CD4-positive, alpha-beta T cell (primary cell): ENCODE measurements at regions not wholly inside any gene's neighbourhood (a gene's known extent, or its start where the extent isn't known, plus 50 kb on each side); places are given as distances from the start of the nearest gene placed in this dataset.

ENCODE experiments used
- ATAC-seq: fragments of 200-7000 bp; cut with Tn5 transposase; one replicate; pipeline ENCODE4 v1.10.0; 2022; ENCODE audit warnings: mild to moderate bottlenecking; ENCODE audit not compliant: poor library complexity
- CTCF ChIA-PET: fragments of 350-600 bp; sonication (Branson Sonifier 250); formaldehyde crosslinking; loops from one replicate; lab custom pipeline; 2021; ENCODE audit warnings: antibody characterized with exemption, inconsistent platforms; lab: Charles Lee
- POLR2A ChIA-PET: fragments of 350-600 bp; sonication (Branson Sonifier 250); formaldehyde crosslinking; loops from one replicate; lab custom pipeline; 2021; ENCODE audit warnings: antibody characterized with exemption, inconsistent platforms; lab: Charles Lee
- DNase-seq, 14 experiments: peaks; one replicate each; pipeline ENCODE4 v3.0.0-alpha.2; 2013 to 2020; ENCODE audit warnings: mixed read lengths in 2 of 14
- H3K27ac ChIP-seq, 2 donors: one replicate each; pipeline versions ENCODE4 v1.5.1 to v1.7.0; 2013; ENCODE audit warnings: low read length in 2 of 2, low read depth in 1 of 2, mild to moderate bottlenecking in 1 of 2
- H3K27me3 ChIP-seq, 2 experiments: 1 replicate in 1 of 2; 2 replicates in 1 of 2; pipeline versions ENCODE4 v1.6.1 to v1.7.0; 2013; ENCODE audit warnings: low read length in 2 of 2, control low read depth in 1 of 2, mild to moderate bottlenecking in 1 of 2, moderate library complexity in 1 of 2; ENCODE audit not compliant: insufficient read depth in 2 of 2, control insufficient read depth in 1 of 2
- H3K36me3 ChIP-seq: one replicate; pipeline ENCODE4 v1.6.1; 2013; ENCODE audit warnings: low read length, control low read depth; ENCODE audit not compliant: insufficient read depth
- H3K4me1 ChIP-seq: one replicate; pipeline ENCODE4 v1.6.1; 2013; ENCODE audit warnings: low read length, control low read depth; ENCODE audit not compliant: insufficient read depth
- H3K4me3 ChIP-seq: one replicate; pipeline ENCODE4 v1.5.1; 2013; ENCODE audit warnings: mild to moderate bottlenecking, low read length, moderate library complexity
- H3K9me3 ChIP-seq, 2 experiments: 1 replicate in 1 of 2; 2 replicates in 1 of 2; pipeline versions ENCODE4 v1.6.1 to v1.7.0; 2013; ENCODE audit warnings: low read length in 2 of 2, mild to moderate bottlenecking in 2 of 2, control low read depth in 1 of 2, moderate library complexity in 1 of 2; ENCODE audit not compliant: control insufficient read depth in 1 of 2, insufficient read depth in 1 of 2
- H3K27ac Mint-ChIP-seq: one replicate; pipeline ENCODE4 v1.8.0; 2020; ENCODE audit warnings: mixed read lengths
- H3K27me3 Mint-ChIP-seq: one replicate; pipeline ENCODE4 v1.8.0; 2021; ENCODE audit warnings: mixed read lengths
- H3K36me3 Mint-ChIP-seq: one replicate; pipeline ENCODE4 v1.8.0; 2021; ENCODE audit warnings: low read depth, mixed read lengths
- H3K4me1 Mint-ChIP-seq: one replicate; pipeline ENCODE4 v1.8.0; 2021; ENCODE audit warnings: low read depth, mixed read lengths
- H3K4me3 Mint-ChIP-seq: one replicate; pipeline ENCODE4 v1.8.0; 2020; ENCODE audit warnings: mild to moderate bottlenecking, mixed read lengths
- H3K9me3 Mint-ChIP-seq: one replicate; pipeline ENCODE4 v1.8.0; 2020; ENCODE audit warnings: mixed read lengths
- intact Hi-C, 2 experiments: fragments of 100-400 bp; cut with DNase I in 1 of 2; cut with micrococcal nuclease in 1 of 2; formaldehyde crosslinking; loops; one replicate each; pipeline versions ENCODE4 v1.15.1 to v1.9.0; 2023 to 2025; cut with DNase I, micrococcal nuclease
- TF ChIP-seq, protein P1 (sequence below): fragments of 200-600 bp; IDR thresholded peaks from one replicate; pipeline ENCODE4 v1.8.0; 2022; ENCODE audit warnings: antibody characterized with exemption, mild to moderate bottlenecking

GRCh38 chr1:183710734-183711133 lies 57.6 kb upstream of the APOBEC4 start:
- H3K4me3 ChIP-seq, result no peak overlapping the region
- ChIA-PET POLR2A (no interaction called here), CTCF (no interaction called here)
- H3K27ac ChIP-seq, result no peak overlapping the region
- H3K36me3 ChIP-seq, result no peaks in the 10 kb centered on the region
- TF ChIP-seq, protein P1, sequence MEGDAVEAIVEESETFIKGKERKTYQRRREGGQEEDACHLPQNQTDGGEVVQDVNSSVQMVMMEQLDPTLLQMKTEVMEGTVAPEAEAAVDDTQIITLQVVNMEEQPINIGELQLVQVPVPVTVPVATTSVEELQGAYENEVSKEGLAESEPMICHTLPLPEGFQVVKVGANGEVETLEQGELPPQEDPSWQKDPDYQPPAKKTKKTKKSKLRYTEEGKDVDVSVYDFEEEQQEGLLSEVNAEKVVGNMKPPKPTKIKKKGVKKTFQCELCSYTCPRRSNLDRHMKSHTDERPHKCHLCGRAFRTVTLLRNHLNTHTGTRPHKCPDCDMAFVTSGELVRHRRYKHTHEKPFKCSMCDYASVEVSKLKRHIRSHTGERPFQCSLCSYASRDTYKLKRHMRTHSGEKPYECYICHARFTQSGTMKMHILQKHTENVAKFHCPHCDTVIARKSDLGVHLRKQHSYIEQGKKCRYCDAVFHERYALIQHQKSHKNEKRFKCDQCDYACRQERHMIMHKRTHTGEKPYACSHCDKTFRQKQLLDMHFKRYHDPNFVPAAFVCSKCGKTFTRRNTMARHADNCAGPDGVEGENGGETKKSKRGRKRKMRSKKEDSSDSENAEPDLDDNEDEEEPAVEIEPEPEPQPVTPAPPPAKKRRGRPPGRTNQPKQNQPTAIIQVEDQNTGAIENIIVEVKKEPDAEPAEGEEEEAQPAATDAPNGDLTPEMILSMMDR, result no peak
- Mint-ChIP-seq H3K36me3 (no peaks in the 10 kb centered on the region), H3K4me3 (no peak overlapping the region), H3K9me3 (no peaks in the 10 kb centered on the region), H3K4me1 (no peaks in the 10 kb centered on the region), H3K27me3 (no peaks in the 10 kb centered on the region), H3K27ac (no peak overlapping the region)
- H3K9me3 ChIP-seq, result no peaks in the 10 kb centered on the region
- H3K27me3 ChIP-seq, result no peaks in the 10 kb centered on the region
- DNase-seq (no peak), ATAC-seq (no peak)
- intact Hi-C loops, result no loop called here
- H3K4me1 ChIP-seq, result no peaks in the 10 kb centered on the region

GRCh38 chr1:183710333-183710732 lies 57.2 kb upstream of the APOBEC4 start:
- H3K9me3 Mint-ChIP-seq, result no peaks in the 10 kb centered on the region
- no peak overlapping the region for H3K27ac Mint-ChIP-seq
- no peak overlapping the region for H3K4me3 ChIP-seq
- DNase-seq (no peak), ATAC-seq (no peak)
- no peaks in the 10 kb centered on the region for H3K36me3 Mint-ChIP-seq
- no peaks in the 10 kb centered on the region for H3K4me1 Mint-ChIP-seq
- no peaks in the 10 kb centered on the region for H3K27me3 Mint-ChIP-seq
- H3K4me1 ChIP-seq, result no peaks in the 10 kb centered on the region
- H3K9me3 ChIP-seq, result no peaks in the 10 kb centered on the region
- no peak overlapping the region for H3K27ac ChIP-seq
- ChIA-PET CTCF (no interaction called here), POLR2A (no interaction called here)
- no peak overlapping the region for H3K4me3 Mint-ChIP-seq
- no peaks in the 10 kb centered on the region for H3K36me3 ChIP-seq
- intact Hi-C loops, result no loop called here
- TF ChIP-seq, protein P1, result no peak
- no peaks in the 10 kb centered on the region for H3K27me3 ChIP-seq

DNA sequence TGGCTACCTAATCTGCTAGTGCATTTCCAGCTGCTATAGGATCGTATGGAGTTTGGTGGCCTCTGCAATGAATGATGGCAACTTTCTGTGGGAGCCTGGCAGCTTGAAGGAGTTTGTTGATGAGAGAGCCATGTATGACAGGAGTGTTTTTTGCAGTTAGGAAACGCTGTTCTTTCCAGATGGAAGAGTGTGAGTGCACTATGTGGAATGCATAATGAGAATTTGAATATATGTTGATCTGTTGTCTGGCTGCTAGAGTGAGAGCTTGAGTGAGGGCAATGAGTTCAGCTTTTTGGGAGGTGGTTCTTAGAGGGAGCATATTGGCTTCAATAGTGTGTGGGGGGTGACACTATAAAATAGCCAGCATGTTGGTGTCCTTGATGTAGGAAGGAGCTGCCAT lies 51.0 kb upstream of the APOBEC4 start:
- peaks cover 6% of the 10 kb centered on the region for H3K4me1 Mint-ChIP-seq
- H3K4me1 ChIP-seq, result no peaks in the 10 kb centered on the region
- DNase-seq, result no peak
- no peaks in the 10 kb centered on the region for H3K9me3 Mint-ChIP-seq
- no peaks in the 10 kb centered on the region for H3K9me3 ChIP-seq
- CTCF ChIA-PET, result no interaction called here
- no peak overlapping the region for H3K4me3 Mint-ChIP-seq
- no peak for ATAC-seq
- intact Hi-C loops, result no loop called here
- POLR2A ChIA-PET, result no interaction called here
- no peaks in the 10 kb centered on the region for H3K27me3 ChIP-seq
- TF ChIP-seq, protein P1, result no peak
- no peaks in the 10 kb centered on the region for H3K36me3 ChIP-seq
- H3K27ac ChIP-seq, result no peak overlapping the region
- no peak overlapping the region for H3K4me3 ChIP-seq
- H3K27ac Mint-ChIP-seq, result no peak overlapping the region
- H3K36me3 Mint-ChIP-seq, result no peaks in the 10 kb centered on the region
- H3K27me3 Mint-ChIP-seq, result no peaks in the 10 kb centered on the region
